Fibroblast of skin of back (primary cell): ENCODE measurements at regions not wholly inside any gene's neighbourhood (a gene's known extent, or its start where the extent isn't known, plus 50 kb on each side); places are given as distances from the start of the nearest gene placed in this dataset.

Experiments
- DNase-seq: peaks from one replicate; pipeline ENCODE4 v3.0.0-alpha.2; 2013

DNA sequence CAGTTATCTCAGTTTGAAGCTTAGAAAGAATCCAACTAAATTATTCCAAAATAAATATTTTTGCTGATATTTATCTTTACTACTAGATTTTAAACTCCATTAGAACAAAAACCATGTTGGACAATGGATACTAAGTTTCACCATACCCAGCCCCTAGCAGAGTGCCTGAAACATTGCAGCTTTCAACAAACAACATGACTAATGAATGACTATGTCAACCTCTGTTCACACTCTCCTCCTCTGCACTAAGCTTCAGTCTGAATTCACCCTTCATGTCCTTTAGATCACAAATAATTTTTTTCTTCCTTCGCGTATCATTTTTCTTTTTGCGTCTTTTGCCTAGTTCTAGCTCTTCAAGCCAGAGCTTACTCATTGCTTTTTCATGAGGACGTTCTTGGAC is 315.2 kb downstream of the PCDH10 start:
- no peak for DNase-seq

DNA sequence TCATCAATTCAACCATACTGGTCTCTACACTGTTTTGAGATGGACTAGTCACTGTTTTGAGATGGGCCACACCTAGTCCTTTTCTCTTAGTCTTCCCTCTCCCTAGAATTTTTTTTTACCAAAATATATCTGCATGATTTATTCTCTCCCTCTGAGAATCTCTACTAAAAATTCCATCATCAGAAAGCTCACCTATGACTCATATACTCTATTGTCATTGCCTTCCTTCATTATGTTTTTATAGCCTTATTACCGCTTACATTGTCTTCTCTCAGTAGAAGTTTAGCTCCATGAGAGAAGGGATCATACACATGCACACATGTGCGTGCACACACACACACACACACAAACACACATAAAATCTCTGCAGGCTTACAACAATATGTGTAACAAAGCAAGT is 303.6 kb downstream of the PCDH10 start:
- DNase-seq, result peak; percentile 17

DNA sequence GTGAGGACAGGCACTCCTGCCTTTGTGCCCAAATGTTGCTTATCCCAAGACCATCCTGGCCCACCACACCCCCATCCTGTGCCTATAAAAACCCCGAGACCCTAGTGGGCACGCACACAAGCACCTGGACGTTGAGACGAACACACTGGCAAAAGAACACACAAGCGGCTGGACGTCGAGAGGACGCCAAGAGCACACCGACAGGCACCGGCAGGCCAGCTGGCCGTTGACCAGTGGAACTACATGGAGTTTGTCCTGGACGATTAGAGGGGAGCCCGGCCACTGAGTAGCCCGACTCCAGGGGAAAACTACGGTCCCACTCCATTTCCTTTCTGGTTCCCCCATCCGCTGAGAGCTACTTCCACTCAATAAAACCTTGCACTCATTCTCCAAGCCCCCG is 301.7 kb downstream of the PCDH10 start:
- no peak for DNase-seq

DNA sequence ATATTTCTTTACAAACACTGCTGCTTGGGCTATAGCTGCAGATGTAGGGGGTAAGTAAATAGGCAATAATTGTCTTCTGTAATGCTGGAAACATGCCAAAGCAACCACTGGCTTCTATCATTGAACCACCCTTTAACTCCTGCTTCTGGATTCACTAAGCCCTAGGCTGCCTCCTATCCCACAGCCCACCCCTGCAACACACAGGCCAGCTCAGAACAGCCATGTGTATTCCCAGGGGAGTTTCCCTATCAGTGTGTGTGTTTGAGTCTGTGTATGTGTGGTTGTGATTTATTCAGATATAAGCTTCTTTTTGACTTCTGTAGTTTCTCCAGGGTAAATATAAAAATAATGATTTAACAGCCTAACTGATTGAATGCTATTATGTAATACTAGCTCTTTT is 291.3 kb downstream of the PCDH10 start:
- no peak for DNase-seq

DNA sequence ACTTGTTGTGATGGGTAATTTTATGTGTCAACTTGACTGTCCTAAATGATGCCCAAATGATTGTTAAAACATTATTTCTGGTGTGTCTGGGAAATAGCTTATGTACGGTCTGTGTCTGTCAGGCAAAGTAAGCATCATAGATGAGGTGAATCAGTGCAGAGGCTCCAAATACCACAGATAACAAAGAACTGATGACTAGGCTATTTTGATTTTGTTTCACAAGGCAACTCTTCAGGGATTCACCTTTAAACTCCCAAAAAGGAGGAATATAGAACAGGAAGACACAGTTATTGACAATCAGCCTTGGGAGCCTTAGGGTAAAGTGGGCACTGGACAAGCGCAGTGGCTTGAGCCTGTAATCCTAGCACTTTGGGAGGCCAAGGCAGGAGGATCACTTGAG is 290.7 kb downstream of the PCDH10 start:
- DNase-seq, result no peak

DNA sequence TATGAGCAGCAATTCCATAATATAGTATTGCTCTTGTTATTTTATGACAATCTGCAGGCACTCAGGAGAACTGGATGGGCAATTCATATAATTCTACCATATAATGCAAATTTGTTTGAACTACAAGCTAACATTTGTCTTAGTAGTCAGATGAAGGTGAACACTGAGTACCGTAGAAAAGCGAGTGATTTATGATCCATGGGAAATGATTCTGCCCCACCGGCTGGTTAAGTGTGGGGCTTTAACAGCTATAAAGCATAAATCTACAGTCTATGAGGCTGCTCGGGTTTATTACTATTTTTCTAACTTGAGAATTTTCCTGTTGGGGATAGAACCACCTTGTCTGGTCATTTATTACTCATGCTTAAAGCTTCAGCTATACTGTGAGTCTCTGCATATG is 275.5 kb downstream of the PCDH10 start:
- no peak for DNase-seq

DNA sequence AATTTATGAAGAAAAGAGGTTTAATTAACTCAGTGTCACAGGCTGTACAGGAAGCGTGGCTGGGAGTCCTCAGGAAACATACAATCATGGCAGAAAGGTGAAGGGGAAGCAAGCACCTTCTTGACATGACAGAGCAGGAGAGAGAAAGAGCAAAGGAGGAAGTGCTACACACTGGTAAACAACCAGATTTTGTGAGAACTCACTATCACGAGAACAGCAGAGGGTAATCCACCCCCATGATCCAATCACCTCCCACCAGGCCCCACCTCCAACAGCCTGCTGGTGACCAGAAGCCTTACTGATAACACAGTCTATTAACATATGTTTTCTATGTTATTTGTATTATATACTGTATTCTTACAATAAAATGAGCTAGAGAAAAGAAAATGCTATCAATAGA is 254.8 kb downstream of the PCDH10 start:
- DNase-seq, result no peak

DNA sequence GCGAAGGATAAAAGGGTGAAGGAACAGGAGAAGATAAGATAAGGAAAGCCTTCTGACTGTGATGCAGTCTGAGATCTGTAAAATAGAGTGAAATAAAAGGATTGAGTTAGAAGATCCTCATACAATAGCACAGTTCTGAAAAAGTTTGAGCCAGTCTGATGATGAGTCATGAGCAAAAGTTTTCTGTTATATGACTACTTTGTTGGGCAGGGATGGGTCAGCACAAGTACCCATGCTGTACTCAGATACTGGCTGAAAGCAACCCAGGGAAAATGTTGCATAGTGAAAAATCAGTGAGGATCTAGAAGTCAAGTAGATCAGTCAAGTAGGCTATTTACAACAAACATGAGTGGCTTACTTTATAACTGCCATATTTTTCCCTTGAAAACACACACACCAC is 253.5 kb downstream of the PCDH10 start:
- DNase-seq, result peak; percentile 7

DNA sequence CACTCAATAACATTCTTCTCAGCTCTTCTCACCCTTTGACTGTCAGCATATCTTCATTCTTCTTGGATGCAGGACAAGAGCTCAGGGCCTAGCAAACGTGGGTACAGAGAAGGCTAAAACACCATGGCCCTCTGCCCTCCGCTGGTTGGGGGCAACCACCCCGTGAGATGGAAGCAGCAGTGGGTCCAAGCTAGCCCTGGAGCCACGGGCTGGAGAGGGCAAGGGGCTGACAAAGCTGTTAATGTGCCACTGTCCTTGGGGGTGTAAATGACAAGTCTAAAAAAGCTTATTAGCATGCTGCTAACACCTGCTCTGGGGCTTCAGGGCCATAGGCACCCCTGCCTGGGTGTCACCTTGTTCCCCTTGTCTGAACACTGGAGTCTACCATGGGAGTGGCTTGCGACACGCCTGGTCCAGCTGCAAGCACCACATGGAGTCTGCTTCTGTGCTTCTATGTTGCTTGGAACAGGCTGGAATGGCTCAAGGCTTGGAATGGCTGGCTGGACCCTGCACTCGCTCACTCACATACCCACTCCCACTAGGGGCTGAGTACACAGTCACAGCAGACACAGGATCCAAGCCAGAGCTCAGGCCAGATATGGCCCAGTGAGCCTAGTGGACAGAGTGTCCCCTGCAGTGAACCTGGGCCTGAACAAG is 246.0 kb downstream of the PCDH10 start:
- no peak for DNase-seq

DNA sequence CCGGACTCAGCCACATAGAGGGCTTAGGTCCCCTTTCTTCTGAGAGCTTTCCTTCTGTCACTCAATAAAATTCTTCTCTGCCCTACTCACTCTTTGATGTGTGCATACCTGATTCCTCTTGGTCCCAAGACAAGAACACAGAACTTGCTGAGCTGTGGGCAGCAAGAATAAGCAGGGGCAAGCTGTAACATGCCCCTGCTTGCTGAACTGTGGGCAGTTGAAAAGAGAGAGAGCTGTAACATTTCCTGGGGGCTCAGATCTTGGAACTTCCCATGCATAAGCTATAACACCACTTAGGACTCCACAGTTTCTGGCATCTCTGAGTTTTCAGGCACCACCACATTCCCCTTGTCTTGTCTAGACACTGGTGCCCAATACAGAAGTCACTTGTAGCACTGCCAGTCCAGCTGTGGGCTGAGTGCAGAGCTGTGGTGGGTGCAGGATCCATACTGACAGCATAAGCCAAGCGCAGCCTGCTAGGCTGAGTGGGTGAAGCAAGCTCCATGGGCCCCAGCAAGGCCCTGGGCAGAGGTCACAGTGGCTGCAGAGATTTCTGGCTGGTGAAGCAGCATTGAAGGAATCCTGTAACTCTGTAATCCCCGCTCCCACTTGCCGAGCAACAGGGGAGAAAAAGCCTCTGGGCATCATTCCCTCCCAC is 241.2 kb downstream of the PCDH10 start:
- no peak for DNase-seq

DNA sequence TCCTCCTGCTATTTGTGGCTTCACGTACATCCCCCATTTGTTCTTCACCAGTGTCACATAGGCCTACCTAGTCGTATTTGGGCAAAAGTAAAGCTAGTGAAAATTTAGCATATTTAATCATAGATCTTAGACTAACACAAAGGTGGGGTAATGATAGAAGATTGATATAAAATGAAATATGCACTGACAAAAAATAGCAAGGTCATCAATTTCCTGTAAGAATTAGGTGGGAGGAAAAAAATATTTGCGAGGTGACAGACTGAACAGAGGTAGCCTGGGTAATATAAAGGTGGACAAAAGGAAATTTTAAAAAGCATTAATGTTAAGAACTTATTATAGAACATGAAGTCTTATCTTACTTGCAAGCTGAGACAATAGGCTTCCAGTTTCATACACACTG is 239.9 kb downstream of the PCDH10 start:
- no peak for DNase-seq

DNA sequence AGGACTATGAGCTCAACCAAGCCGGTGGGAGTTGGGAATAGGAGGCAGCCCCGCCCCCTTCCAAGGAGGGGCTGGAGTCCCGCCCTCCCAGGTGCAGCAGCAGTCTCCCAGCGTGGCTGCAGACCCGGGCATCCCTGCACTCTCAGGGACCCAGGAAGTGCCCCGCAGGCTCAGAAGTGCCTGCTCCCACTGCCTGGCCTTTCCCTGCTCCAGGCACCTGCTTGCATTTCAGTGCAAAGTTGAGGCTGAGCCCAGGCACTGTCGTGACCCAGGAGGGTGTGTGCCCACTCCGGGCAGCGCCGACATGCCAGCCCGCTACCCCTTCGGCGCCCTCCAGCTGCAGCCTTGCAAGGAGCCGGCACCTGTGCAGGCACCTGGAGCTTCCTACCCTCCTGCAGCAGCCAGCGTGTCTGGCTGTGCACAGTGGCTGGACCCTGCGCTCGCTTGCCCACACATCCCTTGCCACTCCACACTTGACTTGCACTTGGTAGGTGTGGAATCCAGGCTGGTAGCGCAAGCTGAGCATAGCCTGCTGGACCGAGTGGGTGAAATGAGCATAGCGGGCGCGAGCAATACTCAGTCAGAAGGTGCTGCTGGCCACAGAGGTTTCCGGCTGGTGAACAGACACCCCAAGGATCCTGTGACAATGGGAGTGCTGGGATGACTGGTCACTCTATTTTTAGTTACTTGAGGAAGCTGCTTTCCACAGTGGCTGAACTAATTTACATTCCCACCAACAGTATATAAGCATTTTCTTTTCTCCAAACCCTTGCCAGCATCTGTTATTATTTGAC is 236.3 kb downstream of the PCDH10 start:
- no peak for DNase-seq

DNA sequence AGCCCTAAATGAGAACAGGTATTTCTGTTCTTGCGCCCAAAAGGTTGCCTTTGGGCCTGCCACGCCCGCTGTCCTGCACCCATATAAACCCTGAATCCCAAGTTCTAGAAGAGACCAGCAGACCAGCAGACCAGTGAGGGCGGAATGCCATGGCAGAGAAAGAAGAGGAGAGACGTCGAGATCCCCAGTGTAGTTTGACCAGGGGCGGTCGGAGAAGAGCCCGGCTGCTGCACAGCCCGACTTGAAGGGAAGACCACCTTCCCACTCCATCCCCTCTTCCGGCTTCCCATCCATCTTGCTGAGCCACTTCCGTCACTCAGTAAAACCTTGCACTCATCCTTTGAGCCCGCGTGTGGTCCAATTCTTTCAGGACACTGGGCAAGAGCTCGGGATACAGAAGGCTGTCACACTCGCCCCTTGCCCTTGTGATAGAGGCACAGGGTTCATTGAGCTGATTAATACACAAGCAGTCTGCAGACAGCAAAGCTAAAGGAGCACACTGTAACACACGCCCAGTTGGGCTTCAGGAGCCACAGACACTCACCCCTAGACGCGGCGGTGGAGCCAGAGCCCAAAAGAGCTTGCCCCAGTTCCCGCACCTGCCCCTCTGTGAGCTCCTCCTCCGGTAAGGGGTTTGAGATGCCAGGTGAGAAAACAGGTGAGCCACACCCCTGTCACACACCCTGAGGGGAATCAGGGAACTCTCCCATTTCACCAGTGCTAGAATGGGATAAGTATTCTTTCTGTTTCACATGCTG is 230.8 kb downstream of the PCDH10 start:
- no peak for DNase-seq

DNA sequence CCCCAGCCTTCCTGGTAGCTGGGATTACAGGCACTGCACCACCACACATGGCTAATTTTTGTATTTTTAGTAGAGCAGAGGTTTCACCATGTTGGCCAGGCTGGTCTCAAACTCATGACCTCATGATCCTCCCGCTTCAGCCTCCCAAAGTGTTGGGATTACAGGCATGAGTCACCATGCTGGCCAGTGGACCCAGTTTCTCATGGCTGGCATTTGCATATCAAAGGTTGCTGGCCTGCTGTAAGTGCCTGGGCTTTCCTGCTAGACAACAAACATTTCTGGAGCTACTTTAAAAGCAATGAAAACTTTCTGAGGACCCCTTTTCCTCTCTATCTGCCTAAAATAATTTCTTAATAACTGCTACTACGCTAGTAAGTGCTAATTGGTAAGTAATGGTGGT is 228.2 kb downstream of the PCDH10 start:
- no peak for DNase-seq

DNA sequence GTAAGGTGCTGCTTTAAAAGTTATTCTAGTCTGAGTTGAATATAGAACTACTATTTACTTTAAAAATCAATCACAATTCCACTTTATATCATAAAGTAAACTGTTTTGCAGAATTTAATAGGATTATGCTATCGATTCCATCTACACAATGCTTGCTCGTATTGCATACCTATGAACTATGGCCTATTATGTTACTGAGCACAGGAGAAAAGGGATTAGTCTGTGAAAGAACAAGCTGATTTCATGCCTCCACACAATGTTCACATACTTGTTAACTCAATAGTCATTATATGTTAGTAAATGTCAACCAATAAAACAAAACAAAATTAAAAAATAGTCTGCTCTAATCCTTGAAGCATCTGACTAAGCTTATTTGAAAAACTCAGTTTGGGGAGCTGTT is 223.6 kb downstream of the PCDH10 start:
- no peak for DNase-seq

DNA sequence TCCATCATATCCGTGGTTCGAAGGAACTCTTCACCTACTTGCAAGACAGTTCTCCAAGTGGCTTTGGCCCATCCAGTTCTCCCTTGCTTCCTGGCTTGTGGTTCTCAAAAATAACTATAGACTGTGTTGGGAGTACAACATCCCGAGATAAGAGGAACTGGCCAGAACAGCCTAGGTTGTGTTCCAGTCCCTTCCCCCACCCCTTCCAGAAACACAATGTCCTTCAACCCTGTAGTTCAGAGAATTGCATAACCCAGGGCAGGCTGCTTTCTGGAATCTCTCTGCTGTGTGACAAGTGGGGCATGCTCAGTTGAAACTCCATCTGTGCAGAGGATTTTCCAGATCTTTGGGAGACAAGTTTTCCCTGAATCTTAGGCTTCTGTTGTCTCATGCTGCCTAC is 206.5 kb downstream of the PCDH10 start:
- no peak for DNase-seq

DNA sequence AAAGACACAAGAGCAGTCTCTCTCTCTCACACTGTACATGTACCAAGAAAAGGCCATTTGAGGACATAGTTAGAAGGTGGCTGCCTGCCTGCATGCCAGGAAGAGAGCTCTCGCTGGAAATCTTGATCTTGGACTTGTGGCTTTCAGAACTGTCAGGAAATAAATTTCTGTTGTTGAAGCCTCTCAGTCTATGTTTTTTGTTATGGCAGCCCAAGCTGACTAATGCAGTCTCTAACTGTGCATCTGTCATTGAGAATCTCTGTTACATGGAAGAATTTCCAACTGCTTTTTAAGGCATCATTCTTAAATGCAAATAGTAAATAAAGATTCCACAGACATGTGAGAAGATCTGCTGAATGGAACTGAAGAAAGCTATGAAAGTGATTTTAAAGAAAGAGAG is 198.3 kb downstream of the PCDH10 start:
- DNase-seq, result no peak

DNA sequence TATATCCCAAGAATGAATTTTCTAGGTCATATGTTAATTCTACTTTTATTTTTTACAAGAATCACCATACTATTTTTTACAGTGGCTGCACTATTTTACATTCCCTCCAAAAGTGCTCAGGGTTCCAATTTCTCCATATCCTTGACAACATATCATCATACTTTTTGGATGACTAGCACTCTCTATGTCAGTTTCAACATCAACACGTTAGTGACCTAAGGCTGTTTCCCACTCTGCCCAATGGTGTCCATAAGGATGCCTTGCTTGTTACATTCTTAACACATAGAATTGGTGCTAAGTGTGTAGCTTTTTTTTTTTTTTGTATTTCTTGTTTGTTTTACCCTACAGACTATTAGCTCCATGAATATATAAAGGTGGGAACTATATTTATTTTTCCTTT is 175.4 kb downstream of the PCDH10 start:
- no peak for DNase-seq

DNA sequence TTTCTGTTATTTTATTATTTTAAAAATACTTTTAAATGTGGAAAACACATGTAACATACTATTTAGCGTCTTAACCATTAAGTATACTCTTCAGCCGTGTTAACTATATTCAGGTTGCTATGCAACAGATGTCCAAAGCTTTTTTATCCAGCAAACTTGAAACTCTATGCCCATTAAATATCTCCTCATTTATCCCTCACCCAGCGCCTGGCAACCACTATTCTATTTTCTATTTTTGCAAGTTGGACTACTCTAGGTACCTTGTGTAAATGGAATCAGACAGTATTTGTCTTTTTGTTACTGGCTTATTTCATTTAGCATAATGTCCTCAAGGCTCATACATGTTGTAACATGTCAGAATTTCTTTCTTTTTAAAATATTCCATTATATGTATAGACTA is 174.6 kb downstream of the PCDH10 start:
- DNase-seq, result no peak

DNA sequence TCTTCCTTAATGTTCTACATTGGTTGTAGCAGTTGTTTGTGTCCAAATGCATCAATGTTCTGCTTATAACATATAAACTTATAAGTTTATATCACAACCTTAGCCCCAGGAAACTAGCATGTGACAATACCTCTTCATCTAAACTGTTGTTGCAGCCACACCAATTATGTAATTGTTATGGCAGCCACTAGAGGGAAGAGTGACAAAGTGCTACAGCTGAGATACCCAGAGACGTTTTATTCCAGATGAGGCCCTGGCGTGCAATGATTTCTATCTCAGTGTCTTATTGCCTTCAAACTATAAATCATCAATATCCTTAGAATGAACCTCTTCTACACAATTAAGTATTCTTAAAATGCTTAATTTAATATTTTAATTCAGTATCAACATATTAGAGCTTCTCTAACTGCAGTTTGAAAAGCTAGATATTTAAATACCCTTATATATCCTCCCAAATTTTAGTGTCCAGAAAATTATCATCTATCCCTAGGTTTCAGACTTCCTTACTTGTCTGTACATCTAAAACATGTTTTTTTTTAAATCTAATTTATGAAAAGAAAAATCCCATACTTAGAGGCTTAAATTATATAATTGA is 171.6 kb downstream of the PCDH10 start:
- peak; percentile 44 for DNase-seq

DNA sequence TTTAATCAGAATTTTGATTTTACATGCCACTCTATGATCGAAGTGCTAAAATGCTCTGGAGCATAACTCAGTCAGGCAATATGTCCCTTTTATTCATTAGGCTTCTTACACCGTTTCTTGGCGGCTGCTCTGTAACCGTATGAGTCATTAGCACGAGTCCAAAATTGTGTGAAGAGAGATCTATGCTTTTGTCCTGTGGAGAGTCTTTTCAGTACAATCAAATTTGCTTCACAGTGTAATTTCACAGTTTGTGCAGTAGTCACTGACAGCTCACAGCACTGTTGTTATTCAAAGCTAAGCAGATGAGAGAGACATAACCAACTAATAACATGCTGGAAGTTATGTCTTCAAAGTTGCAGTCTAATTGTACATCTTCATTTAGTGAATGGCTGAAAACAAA is 167.8 kb downstream of the PCDH10 start:
- DNase-seq, result peak; percentile 12

DNA sequence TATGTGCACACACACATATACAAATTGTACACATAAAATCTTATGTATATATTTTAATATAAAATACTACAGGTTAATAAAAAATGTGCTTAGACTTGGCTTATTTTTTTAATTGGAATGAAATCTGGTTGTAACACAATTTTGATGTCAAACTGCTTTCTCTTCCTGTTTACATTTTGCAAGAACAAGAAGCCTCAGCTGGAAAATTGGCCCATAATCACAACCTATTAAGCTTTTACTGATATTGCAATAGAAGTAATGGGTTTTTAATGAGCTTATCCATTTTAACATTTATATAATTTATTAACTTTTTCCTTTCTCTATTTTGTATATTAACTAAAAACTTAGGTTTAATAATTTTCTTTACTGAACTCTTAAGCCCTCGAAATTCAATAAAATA is 165.9 kb downstream of the PCDH10 start:
- DNase-seq, result no peak

DNA sequence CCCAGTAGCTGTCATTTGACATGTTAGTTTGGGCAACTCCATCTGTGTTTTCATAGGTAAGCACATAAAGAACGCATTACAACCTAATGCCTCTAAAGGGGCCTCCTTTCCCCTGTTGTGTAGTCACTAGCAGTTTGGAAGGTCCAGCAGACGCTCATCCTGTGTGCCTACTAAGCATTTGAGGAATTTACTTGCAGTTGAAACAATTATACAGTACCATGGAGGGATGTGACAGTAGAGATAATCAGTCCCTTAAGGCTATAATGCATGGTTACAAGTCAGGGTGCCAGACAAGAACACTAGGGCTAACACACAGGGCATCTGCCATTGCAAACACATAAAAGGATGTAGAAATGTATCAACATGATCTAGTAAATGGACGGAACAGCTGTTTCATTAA is 138.3 kb downstream of the PCDH10 start:
- DNase-seq, result no peak
